Loucy (cell line): ENCODE measurements at regions not wholly inside any gene's neighbourhood (a gene's known extent, or its start where the extent isn't known, plus 50 kb on each side); places are given as distances from the start of the nearest gene placed in this dataset.

Source experiments
- H2AFZ ChIP-seq: fragments of 200-600 bp; sonication (generic); 2 replicates; pipeline ENCODE4 v1.6.0; 2016; ENCODE audit warnings: antibody characterized with exemption, mild to moderate bottlenecking, low read length, moderate library complexity
- H3F3A ChIP-seq: fragments of 200-600 bp; 2 replicates; pipeline ENCODE4 v1.6.0; 2016; ENCODE audit warnings: antibody characterized with exemption, low read depth, mild to moderate bottlenecking
- H3K27me3 ChIP-seq: fragments of 200-600 bp; sonication (generic); 2 replicates; pipeline ENCODE4 v1.6.1; 2014; ENCODE audit warnings: low read length, mild to moderate bottlenecking; ENCODE audit not compliant: insufficient read depth, poor library complexity, severe bottlenecking
- H3K36me3 ChIP-seq: fragments of 200-600 bp; sonication (generic); 2 replicates; pipeline ENCODE4 v1.6.1; 2016; ENCODE audit warnings: low read length; ENCODE audit not compliant: insufficient read depth
- H3K4me1 ChIP-seq: fragments of 200-600 bp; sonication (generic); 2 replicates; pipeline ENCODE4 v1.5.1; 2014; ENCODE audit warnings: low read length, mild to moderate bottlenecking; ENCODE audit not compliant: insufficient read depth, poor library complexity, severe bottlenecking
- H3K4me2 ChIP-seq: fragments of 200-600 bp; sonication (generic); 2 replicates; pipeline ENCODE4 v1.6.0; 2014; ENCODE audit warnings: antibody characterized with exemption, low read length, low read depth, mild to moderate bottlenecking; ENCODE audit not compliant: poor library complexity, severe bottlenecking
- H3K4me3 ChIP-seq: fragments of 200-600 bp; sonication (generic); 2 replicates; pipeline ENCODE4 v1.5.1; 2014; ENCODE audit warnings: low read length, mild to moderate bottlenecking, mixed read lengths; ENCODE audit not compliant: poor library complexity, severe bottlenecking
- H3K79me2 ChIP-seq: fragments of 200-600 bp; sonication (generic); 2 replicates; pipeline ENCODE4 v1.6.1; 2014; ENCODE audit warnings: low read length; ENCODE audit not compliant: insufficient read depth
- H3K9ac ChIP-seq: fragments of 200-600 bp; sonication (generic); 2 replicates; pipeline ENCODE4 v1.6.0; 2014; ENCODE audit warnings: mild to moderate bottlenecking, low read depth, low read length, moderate library complexity; ENCODE audit not compliant: poor library complexity, severe bottlenecking
- H3K9me2 ChIP-seq: fragments of 200-600 bp; sonication (generic); replicated peaks from 2 replicates; pipeline ENCODE4 v1.6.1; 2016; ENCODE audit warnings: low read depth, low read length, mixed read lengths
- H3K9me3 ChIP-seq: fragments of 200-600 bp; sonication (generic); 2 replicates; pipeline ENCODE4 v1.6.1; 2014; ENCODE audit warnings: mild to moderate bottlenecking, antibody characterized with exemption, low read length, low read depth; ENCODE audit not compliant: insufficient read depth
- H4K20me1 ChIP-seq: fragments of 200-600 bp; sonication (generic); 2 replicates; pipeline ENCODE4 v1.6.0; 2014; ENCODE audit warnings: antibody characterized with exemption, low read length, mild to moderate bottlenecking; ENCODE audit not compliant: insufficient read depth, poor library complexity, severe bottlenecking
- EZH2phosphoT487 ChIP-seq: fragments of 200-600 bp; IDR thresholded peaks from 2 replicates; pipeline ENCODE4 v1.6.1; 2018; ENCODE audit warnings: antibody characterized with exemption, mild to moderate bottlenecking, moderate library complexity, borderline replicate concordance
- TF ChIP-seq, protein P1 (sequence below): fragments of 200-600 bp; sonication (generic); conservative IDR thresholded peaks from 2 replicates; pipeline ENCODE4 v1.5.1; 2014; ENCODE audit warnings: mild to moderate bottlenecking, antibody characterized with exemption, low read length

DNA sequence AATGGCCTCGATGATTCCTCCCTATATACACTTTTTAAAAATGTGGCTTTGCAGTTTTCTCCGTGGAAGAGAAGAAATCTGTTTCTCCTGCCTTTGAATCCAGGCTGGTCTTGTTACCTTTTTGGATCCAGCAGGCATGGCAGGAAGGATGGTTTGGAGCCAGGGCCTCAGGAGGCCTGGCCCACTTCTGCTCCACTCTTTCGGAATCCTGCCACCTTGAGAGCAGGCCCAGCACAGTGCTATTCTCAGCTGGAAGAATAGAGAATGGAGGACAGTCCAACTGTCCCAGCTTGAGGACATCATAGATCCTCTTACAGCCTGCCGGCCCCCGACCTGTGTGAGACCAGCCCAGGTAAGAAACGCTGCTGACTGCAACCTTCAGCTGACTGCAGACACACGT, 421.5 kb downstream of the FUT8 start:
- no peaks in the 10 kb centered on the region for H3K36me3 ChIP-seq
- no peaks in the 10 kb centered on the region for H3F3A ChIP-seq
- no peaks in the 10 kb centered on the region for H4K20me1 ChIP-seq
- no peaks in the 10 kb centered on the region for H3K79me2 ChIP-seq
- no peak overlapping the region for H2AFZ ChIP-seq
- no peak overlapping the region for H3K9ac ChIP-seq
- TF ChIP-seq, protein P1, sequence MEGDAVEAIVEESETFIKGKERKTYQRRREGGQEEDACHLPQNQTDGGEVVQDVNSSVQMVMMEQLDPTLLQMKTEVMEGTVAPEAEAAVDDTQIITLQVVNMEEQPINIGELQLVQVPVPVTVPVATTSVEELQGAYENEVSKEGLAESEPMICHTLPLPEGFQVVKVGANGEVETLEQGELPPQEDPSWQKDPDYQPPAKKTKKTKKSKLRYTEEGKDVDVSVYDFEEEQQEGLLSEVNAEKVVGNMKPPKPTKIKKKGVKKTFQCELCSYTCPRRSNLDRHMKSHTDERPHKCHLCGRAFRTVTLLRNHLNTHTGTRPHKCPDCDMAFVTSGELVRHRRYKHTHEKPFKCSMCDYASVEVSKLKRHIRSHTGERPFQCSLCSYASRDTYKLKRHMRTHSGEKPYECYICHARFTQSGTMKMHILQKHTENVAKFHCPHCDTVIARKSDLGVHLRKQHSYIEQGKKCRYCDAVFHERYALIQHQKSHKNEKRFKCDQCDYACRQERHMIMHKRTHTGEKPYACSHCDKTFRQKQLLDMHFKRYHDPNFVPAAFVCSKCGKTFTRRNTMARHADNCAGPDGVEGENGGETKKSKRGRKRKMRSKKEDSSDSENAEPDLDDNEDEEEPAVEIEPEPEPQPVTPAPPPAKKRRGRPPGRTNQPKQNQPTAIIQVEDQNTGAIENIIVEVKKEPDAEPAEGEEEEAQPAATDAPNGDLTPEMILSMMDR: no peak
- TF ChIP-seq EZH2phosphoT487: no peak
- no peaks in the 10 kb centered on the region for H3K9me2 ChIP-seq
- no peak overlapping the region for H3K4me2 ChIP-seq
- H3K4me1 ChIP-seq: peaks cover 23% of the 10 kb centered on the region
- no peak overlapping the region for H3K4me3 ChIP-seq
- H3K9me3 ChIP-seq: no peaks in the 10 kb centered on the region
- H3K27me3 ChIP-seq: no peaks in the 10 kb centered on the region

DNA sequence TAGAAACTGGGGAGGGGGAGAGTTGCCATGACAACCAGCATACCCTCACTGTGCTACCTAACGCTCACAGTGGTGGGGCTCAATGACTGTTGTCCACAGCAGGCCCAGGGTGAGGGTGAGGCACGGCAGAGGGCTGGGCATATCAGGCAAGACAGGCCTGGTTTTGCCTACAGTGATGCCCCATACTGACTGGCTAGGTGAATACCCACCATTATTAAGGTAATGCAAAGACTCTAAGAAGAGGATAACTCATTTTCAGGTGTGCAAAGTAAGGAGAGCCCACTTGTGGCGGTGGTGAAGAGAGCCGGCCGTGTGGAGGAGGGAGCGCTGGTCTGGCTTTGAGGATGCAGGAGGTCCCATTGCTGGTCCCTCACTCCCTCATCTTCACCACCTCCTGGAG, 422.3 kb downstream of the FUT8 start:
- no peaks in the 10 kb centered on the region for H3K27me3 ChIP-seq
- no peak overlapping the region for H2AFZ ChIP-seq
- H3F3A ChIP-seq: no peaks in the 10 kb centered on the region
- H3K4me3 ChIP-seq: no peak overlapping the region
- no peaks in the 10 kb centered on the region for H4K20me1 ChIP-seq
- TF ChIP-seq, protein P1: no peak
- H3K9me3 ChIP-seq: no peaks in the 10 kb centered on the region
- peaks cover 31% of the 10 kb centered on the region for H3K4me1 ChIP-seq
- H3K4me2 ChIP-seq: no peak overlapping the region
- no peaks in the 10 kb centered on the region for H3K9me2 ChIP-seq
- H3K9ac ChIP-seq: no peak overlapping the region
- H3K36me3 ChIP-seq: no peaks in the 10 kb centered on the region
- no peaks in the 10 kb centered on the region for H3K79me2 ChIP-seq

DNA sequence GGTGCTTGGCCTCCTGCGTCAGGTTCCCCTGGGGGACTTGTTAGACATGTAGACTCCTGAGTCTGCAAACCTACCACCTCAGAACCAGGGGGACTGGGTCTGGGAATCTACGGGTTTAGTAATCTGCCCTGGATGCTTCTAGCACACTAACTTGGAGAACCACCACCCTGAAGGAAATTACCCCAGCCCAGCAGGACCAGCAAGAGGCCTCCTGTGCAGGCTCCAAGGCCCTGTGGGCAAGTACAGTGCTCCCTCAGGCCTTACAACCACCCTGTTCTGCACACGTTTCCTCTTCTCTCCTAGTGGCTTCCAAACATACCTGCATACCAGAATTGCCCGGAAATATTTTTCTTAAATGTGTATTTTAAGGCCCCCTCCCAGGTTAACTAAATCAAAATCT, 423.0 kb downstream of the FUT8 start:
- H3K4me1 ChIP-seq: peaks cover 38% of the 10 kb centered on the region
- H3K4me2 ChIP-seq: no peak overlapping the region
- H3K9me3 ChIP-seq: no peaks in the 10 kb centered on the region
- no peaks in the 10 kb centered on the region for H3K9me2 ChIP-seq
- H3F3A ChIP-seq: no peaks in the 10 kb centered on the region
- no peaks in the 10 kb centered on the region for H3K36me3 ChIP-seq
- no peak overlapping the region for H3K9ac ChIP-seq
- TF ChIP-seq, protein P1: no peak
- TF ChIP-seq EZH2phosphoT487: no peak
- H4K20me1 ChIP-seq: no peaks in the 10 kb centered on the region
- no peaks in the 10 kb centered on the region for H3K79me2 ChIP-seq
- no peak overlapping the region for H3K4me3 ChIP-seq
- H2AFZ ChIP-seq: no peak overlapping the region
- no peaks in the 10 kb centered on the region for H3K27me3 ChIP-seq
